ENCODE measurements at regions not wholly inside any gene's neighbourhood (a gene's known extent, or its start where the extent isn't known, plus 50 kb on each side); places are given as distances from the start of the nearest gene placed in this dataset.

DNA sequence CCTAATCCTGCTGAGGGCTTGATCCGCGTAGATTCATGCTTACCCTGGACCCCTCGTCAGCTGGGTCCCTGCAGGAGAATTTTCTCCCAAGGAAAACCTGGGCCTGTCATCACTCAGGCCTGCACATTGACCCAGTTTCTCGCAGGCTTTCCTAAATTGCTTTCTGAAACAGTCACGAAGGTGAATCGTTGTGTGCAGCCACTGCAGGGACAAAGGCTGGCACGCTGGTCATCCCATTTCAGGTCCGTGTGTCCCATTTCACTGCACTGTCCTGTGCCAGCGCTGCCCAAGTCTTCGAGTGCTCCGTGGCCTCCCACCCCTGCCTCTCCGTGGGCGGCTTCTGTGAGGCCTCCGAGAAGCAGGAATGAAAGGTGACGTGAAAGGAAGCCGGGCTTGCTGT, 62.8 kb upstream of the YWHAQ start:
- TF ChIP-seq, protein P1, sequence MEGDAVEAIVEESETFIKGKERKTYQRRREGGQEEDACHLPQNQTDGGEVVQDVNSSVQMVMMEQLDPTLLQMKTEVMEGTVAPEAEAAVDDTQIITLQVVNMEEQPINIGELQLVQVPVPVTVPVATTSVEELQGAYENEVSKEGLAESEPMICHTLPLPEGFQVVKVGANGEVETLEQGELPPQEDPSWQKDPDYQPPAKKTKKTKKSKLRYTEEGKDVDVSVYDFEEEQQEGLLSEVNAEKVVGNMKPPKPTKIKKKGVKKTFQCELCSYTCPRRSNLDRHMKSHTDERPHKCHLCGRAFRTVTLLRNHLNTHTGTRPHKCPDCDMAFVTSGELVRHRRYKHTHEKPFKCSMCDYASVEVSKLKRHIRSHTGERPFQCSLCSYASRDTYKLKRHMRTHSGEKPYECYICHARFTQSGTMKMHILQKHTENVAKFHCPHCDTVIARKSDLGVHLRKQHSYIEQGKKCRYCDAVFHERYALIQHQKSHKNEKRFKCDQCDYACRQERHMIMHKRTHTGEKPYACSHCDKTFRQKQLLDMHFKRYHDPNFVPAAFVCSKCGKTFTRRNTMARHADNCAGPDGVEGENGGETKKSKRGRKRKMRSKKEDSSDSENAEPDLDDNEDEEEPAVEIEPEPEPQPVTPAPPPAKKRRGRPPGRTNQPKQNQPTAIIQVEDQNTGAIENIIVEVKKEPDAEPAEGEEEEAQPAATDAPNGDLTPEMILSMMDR (conservative IDR thresholded peaks at IDR 0.05; ENCODE audit: low read length) = no peak
- no peak for TF ChIP-seq EZH2phosphoT487 (IDR thresholded peaks at IDR 0.05; ENCODE audit: borderline replicate concordance)
